ENCODE measurements at regions not wholly inside any gene's neighbourhood (a gene's known extent, or its start where the extent isn't known, plus 50 kb on each side); places are given as distances from the start of the nearest gene placed in this dataset.

DNA sequence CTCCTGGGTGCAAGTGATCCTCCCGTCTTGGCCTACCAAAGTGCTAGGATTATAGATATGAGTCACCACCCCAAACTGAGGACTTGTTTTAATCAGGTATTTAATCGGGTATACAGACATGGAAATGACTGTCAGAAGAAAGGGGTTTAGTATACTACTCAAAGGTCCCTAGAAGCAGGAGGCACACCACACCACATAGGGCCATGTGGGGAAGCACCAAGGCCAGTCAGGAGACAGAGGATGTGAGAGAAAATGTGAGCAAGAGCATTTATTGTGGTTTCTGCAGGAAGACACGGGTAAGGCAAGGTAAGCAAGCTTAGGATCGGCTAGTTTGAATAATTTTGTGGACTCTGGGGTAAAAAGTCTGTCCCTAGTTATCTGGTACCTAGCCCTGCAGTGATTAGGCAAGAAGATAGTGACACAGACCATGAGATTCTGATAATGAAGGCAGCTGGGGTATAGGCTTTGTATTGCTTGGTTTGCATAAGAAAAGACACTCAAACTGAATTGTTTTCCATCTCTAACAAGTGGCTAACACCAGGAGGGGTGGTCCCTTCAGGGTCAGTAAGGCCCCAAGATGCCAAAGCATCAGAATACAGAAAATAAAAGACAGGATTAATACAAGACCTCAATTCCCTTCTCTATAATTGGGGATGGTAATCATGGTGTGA lies 408.8 kb upstream of the F9 start:
- DNase-seq (ENCODE audit: low read depth) = no peak

- DNase-seq (ENCODE audit: low read depth) = peak; percentile 61
These were observed 409.2 kb upstream of the FGF13 start for GRCh38 chrX:139120760-139121159.

DNA sequence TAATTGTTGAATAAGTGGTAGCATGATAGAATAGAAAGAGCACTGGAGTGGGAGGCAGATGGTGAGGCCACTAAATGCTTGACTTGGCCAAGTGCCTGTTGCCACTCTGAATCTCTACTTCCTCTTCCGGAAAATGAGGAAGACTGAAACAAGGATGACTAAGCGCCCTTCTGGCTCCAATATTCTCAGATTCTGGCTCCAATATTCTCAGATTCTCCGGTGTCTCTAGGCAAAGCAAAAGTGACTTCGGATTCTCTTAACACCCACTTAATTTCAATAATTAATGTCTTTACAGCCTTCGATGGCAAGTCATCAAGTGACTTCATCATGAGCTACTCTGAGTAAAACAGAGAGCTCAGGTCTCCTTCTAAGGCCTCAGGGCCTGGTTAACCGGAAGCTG lies 402.2 kb upstream of the FGF13 start:
- DNase-seq (ENCODE audit: low read depth) = peak; percentile 43

- DNase-seq (ENCODE audit: low read depth) = peak; percentile 49
These were observed 400.9 kb upstream of the FGF13 start for GRCh38 chrX:139112432-139112831.

GRCh38 chrX:139106069-139106468 lies 394.6 kb upstream of the FGF13 start:
- peak; percentile 17 for DNase-seq (ENCODE audit: low read depth)

DNA sequence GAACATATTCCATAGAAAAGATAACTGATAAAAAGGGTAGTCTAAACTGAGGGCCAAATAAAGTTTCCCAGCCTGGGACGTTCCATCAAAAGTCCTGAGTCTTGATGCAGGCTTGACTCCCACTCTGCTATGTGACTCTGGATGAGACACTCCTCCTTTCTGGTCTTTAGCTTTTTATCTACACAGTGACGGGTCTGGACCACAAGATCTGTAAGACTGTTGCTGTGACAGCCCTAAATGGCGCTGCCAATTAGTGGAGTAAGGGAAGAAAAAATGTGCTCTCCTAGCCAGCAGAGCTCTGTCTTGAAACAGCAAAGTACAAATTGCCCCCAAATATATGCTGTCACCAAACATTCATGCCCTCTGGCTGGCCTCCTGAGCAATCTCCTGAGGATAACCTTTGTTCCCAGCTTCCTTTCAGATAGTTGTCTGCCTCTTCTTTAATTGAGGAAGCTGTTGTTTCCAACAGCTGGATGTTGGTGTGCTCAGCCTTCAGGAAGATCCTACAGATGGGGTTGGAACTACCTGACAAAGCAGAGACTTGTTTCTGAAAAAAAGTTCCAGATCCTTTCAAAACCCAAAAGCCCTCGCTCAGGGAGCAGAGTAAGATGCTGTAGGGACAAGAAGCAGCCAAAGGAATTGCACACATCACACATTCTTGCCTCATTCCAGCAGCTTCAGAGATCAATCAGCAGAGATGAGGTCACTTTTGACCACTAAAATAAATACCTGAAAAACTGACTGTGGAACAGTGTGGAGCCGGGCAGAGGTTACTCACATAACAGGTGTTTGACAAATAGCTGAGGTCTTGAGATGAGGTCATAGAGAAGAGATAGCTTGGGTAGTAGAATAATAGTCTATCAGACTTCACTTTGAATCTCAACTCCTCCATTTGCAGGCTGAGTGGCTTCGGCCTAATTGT lies 383.4 kb upstream of the FGF13 start:
- peak; percentile 60 for DNase-seq (ENCODE audit: low read depth)

GRCh38 chrX:139093201-139093600 lies 381.7 kb upstream of the FGF13 start:
- DNase-seq (ENCODE audit: low read depth) = no peak

GRCh38 chrX:139091878-139092277 lies 380.4 kb upstream of the FGF13 start:
- no peak for DNase-seq (ENCODE audit: low read depth)

DNA sequence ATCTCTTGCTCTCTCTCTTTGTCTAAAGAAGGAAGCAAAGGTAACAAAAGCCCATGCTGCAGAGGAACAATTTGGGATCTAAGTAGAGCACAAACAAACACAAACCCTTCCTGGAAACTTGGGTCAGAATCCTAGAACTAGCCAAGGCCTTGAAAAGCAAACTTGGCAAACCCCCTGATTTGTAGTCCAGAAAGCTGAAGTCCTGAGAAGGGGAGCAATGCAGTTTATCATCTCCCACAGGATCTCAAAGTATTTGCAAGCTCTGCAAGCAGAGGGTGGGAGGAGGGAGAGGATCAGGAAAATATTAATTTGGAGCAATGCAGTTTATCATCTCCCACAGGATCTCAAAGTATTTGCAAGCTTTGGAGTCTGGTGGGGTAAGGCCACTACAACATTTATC lies 379.5 kb upstream of the FGF13 start:
- no peak for DNase-seq (ENCODE audit: low read depth)

DNA sequence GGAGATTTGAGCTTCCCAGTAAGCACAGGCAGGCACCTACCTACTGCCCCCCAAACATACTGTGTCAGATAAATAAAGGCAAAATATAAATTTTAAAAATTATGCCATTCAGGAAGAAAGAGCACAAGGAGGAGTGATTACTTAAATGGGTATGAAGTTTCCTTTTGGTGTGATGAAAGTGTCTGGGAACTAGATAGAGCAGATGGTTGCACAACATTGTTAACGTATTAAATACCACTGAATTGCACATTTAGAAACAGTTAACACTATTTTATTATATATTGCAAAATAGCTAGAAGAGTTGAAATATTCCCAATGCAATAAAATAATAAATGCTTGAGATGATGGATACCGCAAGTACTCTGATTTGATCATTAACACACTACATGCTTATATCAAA lies 374.7 kb upstream of the FGF13 start:
- no peak for DNase-seq (ENCODE audit: low read depth)

DNA sequence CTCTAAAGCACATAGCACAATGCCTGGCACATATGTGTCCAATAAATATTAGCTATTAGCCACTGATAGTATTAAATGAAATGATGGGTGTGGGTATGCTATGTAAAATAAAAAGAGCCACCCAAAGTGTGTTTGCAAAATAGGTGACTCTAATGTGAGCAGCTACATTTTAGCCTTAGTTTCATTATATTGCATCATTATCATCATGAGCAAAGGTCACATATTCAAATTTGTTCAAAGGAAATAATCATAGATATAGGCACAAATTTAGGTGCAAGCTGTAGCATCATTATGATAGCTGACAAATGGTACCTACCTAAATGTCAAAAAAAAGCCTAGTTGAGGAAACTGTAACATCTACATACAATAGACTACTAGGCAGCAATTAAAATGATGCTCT lies 373.9 kb upstream of the FGF13 start:
- DNase-seq (ENCODE audit: low read depth) = no peak

GRCh38 chrX:139083191-139083590 lies 371.7 kb upstream of the FGF13 start:
- no peak for DNase-seq (ENCODE audit: low read depth)

DNA sequence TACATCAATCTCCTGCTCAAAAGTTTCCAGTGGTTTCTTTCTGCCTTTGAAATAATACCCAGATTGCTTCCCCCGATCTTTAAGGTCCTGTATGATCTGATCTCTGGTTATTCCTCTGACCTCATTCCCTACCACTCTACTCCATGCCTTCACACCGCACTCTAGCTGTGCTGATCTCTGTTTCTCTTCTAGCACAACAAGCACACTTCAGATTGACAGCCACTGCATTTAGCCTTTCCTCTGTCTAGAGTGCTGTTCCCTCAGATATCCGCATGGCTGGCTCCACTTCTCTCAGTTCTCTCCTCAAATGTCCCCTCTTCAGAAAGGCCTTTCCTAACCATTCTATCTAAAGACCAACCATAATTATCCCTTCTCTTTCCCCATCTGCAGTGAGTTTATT lies 370.4 kb upstream of the FGF13 start:
- DNase-seq (ENCODE audit: low read depth) = no peak

DNA sequence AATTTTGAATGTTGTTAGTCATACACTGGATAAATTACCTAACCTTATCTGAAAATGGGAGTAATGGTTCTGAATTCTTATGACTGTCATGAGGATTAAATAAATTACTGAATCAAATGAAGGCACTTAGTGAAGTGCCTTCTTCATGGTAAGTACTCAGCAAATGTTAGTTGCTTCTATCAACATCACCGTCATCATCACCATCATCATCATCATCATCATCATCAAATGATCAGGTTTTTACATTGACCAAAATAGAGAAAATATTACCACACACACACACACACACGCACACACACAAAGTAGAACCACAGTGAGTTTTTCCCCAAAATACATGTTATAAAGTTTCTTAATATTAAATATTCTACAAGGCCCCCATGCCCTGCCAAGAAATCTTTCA lies 368.3 kb upstream of the FGF13 start:
- DNase-seq (ENCODE audit: low read depth) = no peak

GRCh38 chrX:139078761-139079280 lies 367.3 kb upstream of the FGF13 start:
- no peak for DNase-seq (ENCODE audit: low read depth)

- no peak for DNase-seq (ENCODE audit: low read depth)
These were observed 366.8 kb upstream of the FGF13 start for GRCh38 chrX:139078342-139078741.

GRCh38 chrX:139077281-139078250 lies 366.0 kb upstream of the FGF13 start:
- peak; percentile 94 for DNase-seq (ENCODE audit: low read depth)

DNA sequence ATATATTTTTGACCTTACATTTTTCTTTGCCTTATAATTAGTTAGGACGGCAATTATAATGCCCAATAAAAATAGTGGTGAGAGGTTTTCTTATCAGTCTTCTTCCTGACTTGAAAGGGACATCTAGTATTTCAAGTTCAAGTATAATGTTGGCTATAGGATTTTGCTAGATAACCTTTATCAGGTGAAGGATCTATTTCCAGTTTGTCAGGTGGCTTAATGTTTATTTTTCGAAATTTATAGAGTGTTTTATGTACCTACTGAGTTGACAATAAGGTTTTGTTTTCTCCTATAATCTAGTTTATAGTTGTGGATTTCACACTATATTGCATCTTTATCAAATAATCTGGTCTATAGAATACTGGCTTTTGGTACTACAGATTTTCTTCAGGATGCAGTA lies 351.8 kb upstream of the FGF13 start:
- DNase-seq (ENCODE audit: low read depth) = no peak

GRCh38 chrX:139058831-139059495 lies 347.4 kb upstream of the FGF13 start:
- DNase-seq (ENCODE audit: low read depth) = peak; percentile 92

DNA sequence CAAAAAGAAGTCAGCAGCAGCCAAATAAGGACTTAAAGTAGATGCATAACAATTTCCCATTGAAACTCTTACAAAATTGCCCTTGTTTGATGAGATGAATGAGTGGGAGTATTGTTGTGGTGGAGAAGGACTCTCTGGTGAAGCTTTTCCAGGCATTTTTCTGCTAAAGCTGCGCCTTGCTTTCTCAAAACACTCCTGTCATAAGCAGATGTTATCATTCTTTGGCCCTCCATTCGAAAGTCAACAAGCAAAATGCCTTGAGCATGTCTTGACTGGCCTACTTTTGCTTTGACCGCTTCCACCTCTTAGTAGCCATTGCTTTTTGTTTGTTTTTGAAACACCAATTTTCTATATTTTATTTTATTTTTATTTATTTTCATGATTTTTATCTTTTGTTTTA lies 340.9 kb upstream of the FGF13 start:
- DNase-seq (ENCODE audit: low read depth) = no peak

DNA sequence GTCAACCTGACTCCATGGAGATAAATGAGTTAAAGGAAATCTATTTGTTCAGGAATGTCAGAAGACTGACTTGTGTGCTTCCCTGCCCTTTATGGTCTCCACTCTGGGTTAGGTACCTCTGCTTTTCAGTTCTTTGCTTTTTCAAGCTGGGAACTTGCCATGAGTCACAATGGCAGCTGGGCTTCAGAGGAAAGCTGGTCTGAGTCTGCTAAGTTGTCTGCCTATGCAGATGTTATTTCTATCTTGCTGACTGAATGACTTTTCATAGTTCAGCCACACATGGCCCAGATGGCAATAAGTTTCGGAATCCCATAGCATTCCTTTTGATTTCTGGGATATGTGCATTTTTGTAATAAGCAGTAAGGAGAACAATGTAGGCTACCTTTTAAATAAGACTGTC lies 337.9 kb upstream of the FGF13 start:
- DNase-seq (ENCODE audit: low read depth) = peak; percentile 15

Data from renal cortical epithelial cell (primary cell).